HG03280 (cell line): ENCODE measurements at regions not wholly inside any gene's neighbourhood (a gene's known extent, or its start where the extent isn't known, plus 50 kb on each side); places are given as distances from the start of the nearest gene placed in this dataset.
"Not testable (repeated sequence)": the region's sequence is repeated elsewhere in the genome, so short reads cannot be mapped to it uniquely, and the experiment has no call there.

ENCODE experiments used
- ATAC-seq: cut with Tn5 transposase; IDR thresholded peaks from one replicate; pipeline ENCODE4 v1.9.1; 2021; ENCODE audit warnings: mild to moderate bottlenecking, moderate library complexity; ENCODE audit not compliant: unreplicated experiment

GRCh38 chr16:16448423-16448822 lies 69.5 kb downstream of the NPIPA7 start:
- not testable (repeated sequence) for ATAC-seq

GRCh38 chr16:16449712-16450237 lies 70.8 kb downstream of the NPIPA7 start:
- not testable (repeated sequence) for ATAC-seq

GRCh38 chr16:16451721-16452410 lies 72.9 kb downstream of the NPIPA7 start:
- not testable (repeated sequence) for ATAC-seq

- ATAC-seq: not testable (repeated sequence)
Observed at GRCh38 chr16:16458579-16458978, 79.6 kb downstream of the NPIPA7 start.

GRCh38 chr16:16463792-16464191 lies 84.9 kb downstream of the NPIPA7 start:
- ATAC-seq: not testable (repeated sequence)

GRCh38 chr16:16488919-16489318 lies 110.0 kb downstream of the NPIPA7 start:
- ATAC-seq: not testable (repeated sequence)

GRCh38 chr16:16489466-16489865 lies 110.5 kb downstream of the NPIPA7 start:
- not testable (repeated sequence) for ATAC-seq

GRCh38 chr16:16494114-16494513 lies 115.2 kb downstream of the NPIPA7 start:
- not testable (repeated sequence) for ATAC-seq

GRCh38 chr16:16494998-16495397 lies 116.1 kb downstream of the NPIPA7 start:
- not testable (repeated sequence) for ATAC-seq

GRCh38 chr16:16499875-16500274 lies 120.9 kb downstream of the NPIPA7 start:
- not testable (repeated sequence) for ATAC-seq

- not testable (repeated sequence) for ATAC-seq
Observed at GRCh38 chr16:16507041-16507440, 128.1 kb downstream of the NPIPA7 start.

GRCh38 chr16:16508344-16508743 lies 129.4 kb downstream of the NPIPA7 start:
- ATAC-seq: not testable (repeated sequence)

- not testable (repeated sequence) for ATAC-seq
Observed at GRCh38 chr16:16519395-16519794, 140.5 kb downstream of the NPIPA7 start.

GRCh38 chr16:16521239-16522002 lies 142.5 kb downstream of the NPIPA7 start:
- ATAC-seq: not testable (repeated sequence)

- not testable (repeated sequence) for ATAC-seq
Observed at GRCh38 chr16:16526998-16527397, 148.1 kb downstream of the NPIPA7 start.

- not testable (repeated sequence) for ATAC-seq
Observed at GRCh38 chr16:16530744-16531143, 151.8 kb downstream of the NPIPA7 start.

- not testable (repeated sequence) for ATAC-seq
Observed at GRCh38 chr16:16535565-16535964, 156.6 kb downstream of the NPIPA7 start.

GRCh38 chr16:16536151-16536550 lies 157.2 kb downstream of the NPIPA7 start:
- ATAC-seq: not testable (repeated sequence)

GRCh38 chr16:16549710-16550109 lies 170.8 kb downstream of the NPIPA7 start:
- ATAC-seq: not testable (repeated sequence)

- ATAC-seq: not testable (repeated sequence)
Observed at GRCh38 chr16:16550824-16551223, 171.9 kb downstream of the NPIPA7 start.

- not testable (repeated sequence) for ATAC-seq
Observed at GRCh38 chr16:16552819-16553340, 173.9 kb downstream of the NPIPA7 start.
